ACC112 (cell line): ENCODE measurements at regions not wholly inside any gene's neighbourhood (a gene's known extent, or its start where the extent isn't known, plus 50 kb on each side); places are given as distances from the start of the nearest gene placed in this dataset.
"Not testable (repeated sequence)": the region's sequence is repeated elsewhere in the genome, so short reads cannot be mapped to it uniquely, and the experiment has no call there.

Experiments
- H2AFZ ChIP-seq: fragments of 200-600 bp; sonication (generic); one replicate; pipeline ENCODE4 v1.6.0; 2017; ENCODE audit warnings: antibody characterized with exemption, low read length; ENCODE audit not compliant: unreplicated experiment
- H3K27ac ChIP-seq: fragments of 200-600 bp; sonication (generic); 2 replicates; pipeline ENCODE4 v1.5.1; 2014; ENCODE audit warnings: low read depth, mild to moderate bottlenecking, antibody characterized with exemption, low read length, moderate library complexity
- H3K27me3 ChIP-seq: fragments of 200-600 bp; sonication (generic); 2 replicates; pipeline ENCODE4 v1.6.1; 2014; ENCODE audit warnings: mild to moderate bottlenecking, antibody characterized with exemption, low read length, moderate library complexity, mixed read lengths; ENCODE audit not compliant: insufficient read depth
- H3K36me3 ChIP-seq: fragments of 200-600 bp; sonication (generic); 2 replicates; pipeline ENCODE4 v1.6.1; 2016; ENCODE audit warnings: mild to moderate bottlenecking, antibody characterized with exemption, low read length, moderate library complexity, mixed read lengths; ENCODE audit not compliant: insufficient read depth
- H3K4me1 ChIP-seq: fragments of 200-600 bp; sonication (generic); one replicate; pipeline ENCODE4 v1.6.1; 2016; ENCODE audit warnings: low read length, mixed read lengths; ENCODE audit not compliant: insufficient read depth, unreplicated experiment, control insufficient read depth
- H3K4me3 ChIP-seq: fragments of 200-600 bp; sonication (generic); 2 replicates; pipeline ENCODE4 v1.5.1; 2014; ENCODE audit warnings: mild to moderate bottlenecking, low read depth, low read length
- H3K79me2 ChIP-seq: fragments of 200-600 bp; sonication (generic); one replicate; pipeline ENCODE4 v1.6.0; 2016; ENCODE audit warnings: low read length; ENCODE audit not compliant: control insufficient read depth, unreplicated experiment, insufficient read depth

GRCh38 chr2:39960681-39961080, 181.6 kb upstream of the THUMPD2 start:
- H3K27me3 ChIP-seq, H3K27ac ChIP-seq, H3K79me2 ChIP-seq, H3K4me3 ChIP-seq, H3K4me1 ChIP-seq, H3K36me3 ChIP-seq, H2AFZ ChIP-seq: not testable (repeated sequence)

GRCh38 chr2:39954346-39954745, 175.3 kb upstream of the THUMPD2 start:
- no peaks in the 10 kb centered on the region for H3K27me3 ChIP-seq
- peaks cover 10% of the 10 kb centered on the region for H3K4me1 ChIP-seq
- H2AFZ ChIP-seq, result no peak overlapping the region
- no peak overlapping the region for H3K27ac ChIP-seq
- no peaks in the 10 kb centered on the region for H3K79me2 ChIP-seq
- H3K4me3 ChIP-seq, result no peak overlapping the region
- H3K36me3 ChIP-seq, result no peaks in the 10 kb centered on the region

GRCh38 chr2:39949131-39949530, 170.1 kb upstream of the THUMPD2 start:
- no peaks in the 10 kb centered on the region for H3K36me3 ChIP-seq
- no peak overlapping the region for H3K27ac ChIP-seq
- H3K4me3 ChIP-seq, result no peak overlapping the region
- H3K27me3 ChIP-seq, result no peaks in the 10 kb centered on the region
- peaks cover 21% of the 10 kb centered on the region for H3K4me1 ChIP-seq
- no peaks in the 10 kb centered on the region for H3K79me2 ChIP-seq
- no peak overlapping the region for H2AFZ ChIP-seq

GRCh38 chr2:39948016-39948719, 169.1 kb upstream of the THUMPD2 start:
- Histone ChIP-seq H3K4me3 (no peak overlapping the region), H3K36me3 (no peaks in the 10 kb centered on the region), H3K27ac (peak overlapping the region; percentile 31), H3K79me2 (no peaks in the 10 kb centered on the region), H2AFZ (peak overlapping the region; percentile 12), H3K27me3 (no peaks in the 10 kb centered on the region), H3K4me1 (peaks cover 17% of the 10 kb centered on the region)

- Histone ChIP-seq H2AFZ (no peak overlapping the region), H3K79me2 (no peaks in the 10 kb centered on the region), H3K27me3 (no peaks in the 10 kb centered on the region), H3K4me3 (no peak overlapping the region), H3K36me3 (no peaks in the 10 kb centered on the region), H3K4me1 (peaks cover 17% of the 10 kb centered on the region), H3K27ac (0 out of 2 replicates have a peak overlapping the region, but pooled peaks have one; percentile 31)
Measured at GRCh38 chr2:39947294-39948015, 168.4 kb upstream of the THUMPD2 start.

GRCh38 chr2:39942950-39943349, 163.9 kb upstream of the THUMPD2 start:
- H3K4me1 ChIP-seq, result peaks cover 5% of the 10 kb centered on the region
- H3K36me3 ChIP-seq, result no peaks in the 10 kb centered on the region
- H3K27me3 ChIP-seq, result no peaks in the 10 kb centered on the region
- H2AFZ ChIP-seq, result no peak overlapping the region
- H3K27ac ChIP-seq, result no peak overlapping the region
- H3K4me3 ChIP-seq, result no peak overlapping the region
- H3K79me2 ChIP-seq, result no peaks in the 10 kb centered on the region

- H3K27ac ChIP-seq, result no peak overlapping the region
- H2AFZ ChIP-seq, result no peak overlapping the region
- H3K79me2 ChIP-seq, result no peaks in the 10 kb centered on the region
- H3K36me3 ChIP-seq, result no peaks in the 10 kb centered on the region
- no peaks in the 10 kb centered on the region for H3K27me3 ChIP-seq
- no peak overlapping the region for H3K4me3 ChIP-seq
- no peaks in the 10 kb centered on the region for H3K4me1 ChIP-seq
Measured at GRCh38 chr2:39938035-39938835, 159.2 kb upstream of the THUMPD2 start.

- H2AFZ ChIP-seq, result no peak overlapping the region
- H3K79me2 ChIP-seq, result no peaks in the 10 kb centered on the region
- H3K36me3 ChIP-seq, result no peaks in the 10 kb centered on the region
- no peaks in the 10 kb centered on the region for H3K27me3 ChIP-seq
- no peak overlapping the region for H3K27ac ChIP-seq
- no peak overlapping the region for H3K4me3 ChIP-seq
- H3K4me1 ChIP-seq, result no peaks in the 10 kb centered on the region
Measured at GRCh38 chr2:39937621-39938020, 158.6 kb upstream of the THUMPD2 start.

- Histone ChIP-seq H3K4me3 (no peak overlapping the region), H3K36me3 (no peaks in the 10 kb centered on the region), H3K27me3 (no peaks in the 10 kb centered on the region), H3K27ac (no peak overlapping the region), H3K79me2 (no peaks in the 10 kb centered on the region), H3K4me1 (no peaks in the 10 kb centered on the region), H2AFZ (no peak overlapping the region)
Measured at GRCh38 chr2:39934851-39935250, 155.8 kb upstream of the THUMPD2 start.

GRCh38 chr2:39933196-39933595, 154.1 kb upstream of the THUMPD2 start:
- Histone ChIP-seq H3K27me3 (no peaks in the 10 kb centered on the region), H3K79me2 (no peaks in the 10 kb centered on the region), H2AFZ (no peak overlapping the region), H3K27ac (no peak overlapping the region), H3K36me3 (no peaks in the 10 kb centered on the region), H3K4me3 (no peak overlapping the region), H3K4me1 (no peaks in the 10 kb centered on the region)
